HUES48 (cell line): ENCODE measurements at regions not wholly inside any gene's neighbourhood (a gene's known extent, or its start where the extent isn't known, plus 50 kb on each side); places are given as distances from the start of the nearest gene placed in this dataset.
"Not testable (repeated sequence)": the region's sequence is repeated elsewhere in the genome, so short reads cannot be mapped to it uniquely, and the experiment has no call there.

Experiments used
- H3K27ac ChIP-seq: one replicate; pipeline ENCODE4 v1.7.0; 2013; ENCODE audit warnings: low read depth, low read length, inconsistent platforms
- H3K27me3 ChIP-seq: 2 replicates; pipeline ENCODE4 v1.6.1; 2013; ENCODE audit warnings: mild to moderate bottlenecking, low read length; ENCODE audit not compliant: control insufficient read depth, insufficient read depth
- H3K36me3 ChIP-seq: 2 replicates; pipeline ENCODE4 v1.6.1; 2013; ENCODE audit warnings: low read length; ENCODE audit not compliant: control insufficient read depth, insufficient read depth
- H3K4me1 ChIP-seq: 2 replicates; pipeline ENCODE4 v1.6.1; 2013; ENCODE audit warnings: mild to moderate bottlenecking, low read length; ENCODE audit not compliant: control insufficient read depth, insufficient read depth
- H3K4me3 ChIP-seq: 2 replicates; pipeline ENCODE4 v1.5.1; 2013; ENCODE audit warnings: mild to moderate bottlenecking, low read depth, low read length
- H3K9ac ChIP-seq: 2 replicates; pipeline ENCODE4 v1.6.1; 2013; ENCODE audit warnings: mild to moderate bottlenecking, low read depth, low read length, moderate library complexity
- H3K9me3 ChIP-seq: 2 replicates; pipeline ENCODE4 v1.6.1; 2013; ENCODE audit warnings: low read length; ENCODE audit not compliant: control insufficient read depth, insufficient read depth

GRCh38 chr9:26789959-26790358 lies 102.6 kb downstream of the CAAP1 start:
- H3K27ac ChIP-seq: no peak overlapping the region
- H3K4me1 ChIP-seq: peaks cover 31% of the 10 kb centered on the region
- no peak overlapping the region for H3K4me3 ChIP-seq
- no peaks in the 10 kb centered on the region for H3K36me3 ChIP-seq
- no peaks in the 10 kb centered on the region for H3K9me3 ChIP-seq
- H3K9ac ChIP-seq: no peak overlapping the region
- no peaks in the 10 kb centered on the region for H3K27me3 ChIP-seq

- Histone ChIP-seq H3K27me3 (no peaks in the 10 kb centered on the region), H3K27ac (no peak overlapping the region), H3K36me3 (no peaks in the 10 kb centered on the region), H3K4me1 (peaks cover 31% of the 10 kb centered on the region), H3K9me3 (no peaks in the 10 kb centered on the region), H3K9ac (no peak overlapping the region), H3K4me3 (no peak overlapping the region)
These were observed 106.0 kb downstream of the CAAP1 start for GRCh38 chr9:26786564-26786963.

GRCh38 chr9:26782899-26783298 lies 109.7 kb downstream of the CAAP1 start:
- H3K36me3 ChIP-seq: no peaks in the 10 kb centered on the region
- H3K9ac ChIP-seq: no peak overlapping the region
- no peak overlapping the region for H3K27ac ChIP-seq
- no peaks in the 10 kb centered on the region for H3K9me3 ChIP-seq
- no peak overlapping the region for H3K4me3 ChIP-seq
- H3K27me3 ChIP-seq: no peaks in the 10 kb centered on the region
- H3K4me1 ChIP-seq: peaks cover 14% of the 10 kb centered on the region; the same call in 1 of the 2 replicates

GRCh38 chr9:26781906-26782305 lies 110.7 kb downstream of the CAAP1 start:
- H3K36me3 ChIP-seq: no peaks in the 10 kb centered on the region
- H3K9me3 ChIP-seq: no peaks in the 10 kb centered on the region
- peaks cover 8% of the 10 kb centered on the region; the same call in 1 of the 2 replicates for H3K4me1 ChIP-seq
- H3K27me3 ChIP-seq: no peaks in the 10 kb centered on the region
- no peak overlapping the region for H3K27ac ChIP-seq
- no peak overlapping the region for H3K9ac ChIP-seq
- H3K4me3 ChIP-seq: no peak overlapping the region

- H3K9me3 ChIP-seq, H3K36me3 ChIP-seq, H3K4me1 ChIP-seq, H3K27ac ChIP-seq, H3K27me3 ChIP-seq, H3K4me3 ChIP-seq, H3K9ac ChIP-seq: not testable (repeated sequence)
These were observed 112.3 kb downstream of the CAAP1 start for GRCh38 chr9:26780307-26780706.

- Histone ChIP-seq H3K27me3 (no peaks in the 10 kb centered on the region), H3K4me3 (no peak overlapping the region), H3K4me1 (no peaks in the 10 kb centered on the region), H3K36me3 (no peaks in the 10 kb centered on the region), H3K27ac (no peak overlapping the region), H3K9me3 (no peaks in the 10 kb centered on the region), H3K9ac (no peak overlapping the region)
These were observed 113.5 kb downstream of the CAAP1 start for GRCh38 chr9:26779062-26779461.

- Histone ChIP-seq H3K4me3 (no peak overlapping the region), H3K9ac (no peak overlapping the region), H3K9me3 (no peaks in the 10 kb centered on the region), H3K36me3 (no peaks in the 10 kb centered on the region), H3K4me1 (peaks cover 7% of the 10 kb centered on the region), H3K27me3 (no peaks in the 10 kb centered on the region), H3K27ac (no peak overlapping the region)
These were observed 117.2 kb downstream of the CAAP1 start for GRCh38 chr9:26775391-26775790.

- no peaks in the 10 kb centered on the region for H3K27me3 ChIP-seq
- H3K4me1 ChIP-seq: peaks cover 7% of the 10 kb centered on the region
- H3K9ac ChIP-seq: no peak overlapping the region
- H3K36me3 ChIP-seq: no peaks in the 10 kb centered on the region
- no peak overlapping the region for H3K4me3 ChIP-seq
- H3K27ac ChIP-seq: no peak overlapping the region
- H3K9me3 ChIP-seq: no peaks in the 10 kb centered on the region
These were observed 119.5 kb downstream of the CAAP1 start for GRCh38 chr9:26773056-26773455.

- Histone ChIP-seq H3K27me3 (no peaks in the 10 kb centered on the region), H3K9ac (no peak overlapping the region), H3K36me3 (no peaks in the 10 kb centered on the region), H3K4me3 (no peak overlapping the region), H3K9me3 (no peaks in the 10 kb centered on the region), H3K27ac (no peak overlapping the region), H3K4me1 (peaks cover 7% of the 10 kb centered on the region)
These were observed 121.8 kb downstream of the CAAP1 start for GRCh38 chr9:26770821-26771220.

GRCh38 chr9:26768145-26768544 lies 124.5 kb downstream of the CAAP1 start:
- no peaks in the 10 kb centered on the region for H3K36me3 ChIP-seq
- H3K27ac ChIP-seq: no peak overlapping the region
- no peak overlapping the region for H3K9ac ChIP-seq
- H3K4me1 ChIP-seq: peaks cover 6% of the 10 kb centered on the region
- H3K9me3 ChIP-seq: no peaks in the 10 kb centered on the region
- no peak overlapping the region for H3K4me3 ChIP-seq
- H3K27me3 ChIP-seq: no peaks in the 10 kb centered on the region

GRCh38 chr9:26760675-26761074 lies 131.9 kb downstream of the CAAP1 start:
- Histone ChIP-seq H3K27ac (no peak overlapping the region), H3K9ac (no peak overlapping the region), H3K27me3 (no peaks in the 10 kb centered on the region), H3K4me3 (no peak overlapping the region), H3K9me3 (no peaks in the 10 kb centered on the region), H3K4me1 (peaks cover 22% of the 10 kb centered on the region), H3K36me3 (no peaks in the 10 kb centered on the region)

- Histone ChIP-seq H3K36me3 (no peaks in the 10 kb centered on the region), H3K4me1 (peaks cover 41% of the 10 kb centered on the region)
These were observed 133.9 kb downstream of the CAAP1 start for GRCh38 chr9:26758655-26759054.

More at GRCh38 chr9:26758655-26759054, 133.9 kb downstream of the CAAP1 start:
- no peak overlapping the region for H3K9ac ChIP-seq
- H3K27me3 ChIP-seq: no peaks in the 10 kb centered on the region
- no peak overlapping the region for H3K27ac ChIP-seq
- no peaks in the 10 kb centered on the region for H3K9me3 ChIP-seq
- no peak overlapping the region for H3K4me3 ChIP-seq
